Stimulated activated CD4-positive, alpha-beta T cell treated with anti-CD3 and anti-CD28 coated beads, Interleukin-4, amount 100 ng/mL, for 4 hours (primary cell): ENCODE measurements at regions not wholly inside any gene's neighbourhood (a gene's known extent, or its start where the extent isn't known, plus 50 kb on each side); places are given as distances from the start of the nearest gene placed in this dataset.
"Not testable (repeated sequence)": the region's sequence is repeated elsewhere in the genome, so short reads cannot be mapped to it uniquely, and the experiment has no call there.

Experiments used
- DNase-seq, 2 experiments: peaks; one replicate each; pipeline ENCODE4 v3.0.0-alpha.2; 2020

DNA sequence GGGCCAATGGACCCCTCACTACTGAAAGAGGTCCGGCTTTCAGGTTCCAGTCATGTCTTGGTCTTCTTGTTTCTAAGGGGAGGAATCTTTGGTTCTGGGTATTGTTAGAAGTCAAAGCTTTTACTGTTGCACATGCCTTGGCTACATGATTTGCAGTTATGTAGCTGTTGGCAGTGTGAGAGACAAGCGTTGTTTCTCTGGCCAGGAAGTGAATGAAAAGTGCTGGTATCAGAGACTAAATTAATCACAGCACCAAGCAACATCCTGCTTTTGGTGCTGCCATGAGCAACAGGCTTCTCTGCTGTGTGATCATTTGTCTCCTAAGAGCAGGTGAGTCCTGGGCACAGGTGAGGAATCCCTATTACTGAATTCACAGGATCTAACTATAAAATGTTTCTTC, 100.1 kb upstream of the PRSS3 start:
- DNase-seq = no peak

GRCh38 chr9:33695856-33696255, 99.5 kb upstream of the PRSS3 start:
- no peak for DNase-seq

GRCh38 chr9:33697171-33697570, 98.2 kb upstream of the PRSS3 start:
- DNase-seq = no peak

DNA sequence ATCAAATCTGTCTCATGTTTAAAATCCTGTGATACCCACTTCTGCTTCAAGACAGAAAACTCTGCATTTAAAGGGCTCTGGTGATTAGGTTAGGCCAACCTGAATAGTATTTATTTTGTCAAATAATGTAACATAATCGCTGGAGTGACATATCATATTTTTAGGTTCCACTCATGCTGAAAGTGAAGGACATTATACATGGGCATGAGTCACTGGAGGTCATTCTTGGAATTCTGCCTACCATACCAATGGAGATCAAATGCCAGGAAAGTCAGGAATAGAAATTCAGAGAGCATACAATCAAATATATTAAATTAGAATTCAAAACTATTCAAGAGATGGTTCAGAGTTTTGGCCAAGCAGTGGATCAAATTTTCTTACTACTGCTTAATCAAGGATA, 97.1 kb upstream of the PRSS3 start:
- no peak for DNase-seq

- not testable (repeated sequence) for DNase-seq
These were observed 94.4 kb upstream of the PRSS3 start for GRCh38 chr9:33700940-33701339.

DNA sequence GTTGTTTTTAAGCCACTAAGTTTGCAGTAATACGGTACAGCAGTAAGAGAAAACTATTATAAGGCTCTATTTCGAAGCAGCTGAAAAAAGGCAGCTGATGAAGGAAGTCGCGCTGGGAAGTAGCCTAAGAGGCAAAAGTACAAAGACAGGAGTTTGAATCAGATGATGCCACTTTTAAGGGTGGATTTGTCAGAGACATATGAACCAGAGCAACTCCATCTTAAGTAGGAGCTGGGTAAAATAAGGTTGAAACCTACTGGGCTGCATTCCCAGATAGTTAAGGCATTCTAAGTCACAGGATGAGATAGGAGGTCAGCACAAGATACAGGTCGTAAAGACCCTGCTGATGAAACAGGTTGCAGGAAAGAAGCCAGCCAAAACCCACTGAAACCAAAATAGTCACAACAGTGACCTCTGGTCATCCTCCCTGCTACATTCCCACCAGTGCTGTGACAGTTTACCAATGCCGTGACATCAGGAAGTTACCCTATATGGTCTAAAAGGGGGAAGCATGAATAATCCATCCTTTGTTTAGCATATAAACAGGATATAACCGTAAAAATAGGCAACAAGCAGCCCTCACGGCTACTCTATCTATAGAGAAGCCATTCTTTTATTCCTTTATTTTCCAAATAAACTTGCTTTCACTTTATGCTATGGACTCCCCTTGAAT, 91.8 kb upstream of the PRSS3 start:
- DNase-seq = no peak

GRCh38 chr9:33705440-33705839, 89.9 kb upstream of the PRSS3 start:
- DNase-seq = not testable (repeated sequence)

DNA sequence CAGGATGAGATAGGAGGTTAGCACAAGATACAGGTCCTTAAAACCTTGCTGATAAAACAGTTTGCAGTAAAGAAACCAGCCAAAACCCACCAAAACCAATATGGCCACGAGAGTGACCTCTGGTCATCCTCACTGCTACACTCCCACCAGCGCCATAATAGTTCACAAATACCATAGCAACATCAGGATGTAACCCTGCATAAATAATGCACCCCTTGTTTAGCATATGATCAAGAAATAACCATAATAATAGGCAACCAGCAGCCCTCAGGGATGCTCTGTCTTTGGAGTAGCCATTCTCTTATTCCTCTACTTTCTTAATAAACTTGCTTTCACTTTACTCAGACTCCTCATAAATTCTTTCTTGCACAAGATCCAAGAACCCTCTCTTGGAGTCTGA, 86.9 kb upstream of the PRSS3 start:
- no peak for DNase-seq

- no peak for DNase-seq
These were observed 86.1 kb upstream of the PRSS3 start for GRCh38 chr9:33709269-33709668.

DNA sequence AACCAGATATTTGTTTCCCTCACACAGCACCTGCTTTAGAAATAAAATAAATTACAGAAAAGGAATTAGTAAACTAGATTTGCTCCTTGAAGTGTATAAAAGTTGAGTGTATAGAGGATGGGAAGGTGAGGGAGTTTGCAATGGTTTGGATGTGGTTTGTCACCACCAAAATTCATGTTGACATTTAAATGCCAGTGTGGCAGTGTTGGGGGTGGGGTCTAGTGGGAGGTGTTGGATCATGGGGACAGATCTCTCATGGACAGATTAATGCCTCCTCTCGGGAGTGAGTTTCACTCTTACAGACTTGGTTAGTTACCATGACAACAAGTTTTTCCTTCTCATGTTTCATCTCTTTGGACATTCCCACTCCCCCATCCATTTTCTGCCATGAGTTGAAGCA, 83.9 kb upstream of the PRSS3 start:
- DNase-seq = not testable (repeated sequence)

DNA sequence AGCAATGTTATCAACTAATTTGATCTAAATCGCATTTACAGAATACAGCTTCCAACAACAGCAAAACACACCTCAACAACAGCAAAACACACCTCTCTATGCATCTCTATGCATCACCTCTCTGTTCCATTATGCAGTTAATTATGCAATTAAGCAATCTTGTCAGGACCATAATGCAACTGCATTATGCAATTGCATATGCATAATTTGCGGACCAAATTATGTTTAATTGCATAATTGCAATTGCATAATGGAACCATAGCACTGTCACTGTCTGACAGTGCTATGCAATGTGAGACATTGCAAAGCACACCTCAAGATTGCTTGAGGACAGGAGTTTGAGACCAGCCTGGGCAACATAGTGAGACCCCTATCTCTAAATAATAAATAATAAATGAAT, 80.4 kb upstream of the PRSS3 start:
- no peak for DNase-seq

GRCh38 chr9:33718987-33719386, 76.4 kb upstream of the PRSS3 start:
- no peak for DNase-seq

GRCh38 chr9:33719581-33720374, 75.6 kb upstream of the PRSS3 start:
- DNase-seq = peak in 1 of 2 experiments; percentile 9

DNA sequence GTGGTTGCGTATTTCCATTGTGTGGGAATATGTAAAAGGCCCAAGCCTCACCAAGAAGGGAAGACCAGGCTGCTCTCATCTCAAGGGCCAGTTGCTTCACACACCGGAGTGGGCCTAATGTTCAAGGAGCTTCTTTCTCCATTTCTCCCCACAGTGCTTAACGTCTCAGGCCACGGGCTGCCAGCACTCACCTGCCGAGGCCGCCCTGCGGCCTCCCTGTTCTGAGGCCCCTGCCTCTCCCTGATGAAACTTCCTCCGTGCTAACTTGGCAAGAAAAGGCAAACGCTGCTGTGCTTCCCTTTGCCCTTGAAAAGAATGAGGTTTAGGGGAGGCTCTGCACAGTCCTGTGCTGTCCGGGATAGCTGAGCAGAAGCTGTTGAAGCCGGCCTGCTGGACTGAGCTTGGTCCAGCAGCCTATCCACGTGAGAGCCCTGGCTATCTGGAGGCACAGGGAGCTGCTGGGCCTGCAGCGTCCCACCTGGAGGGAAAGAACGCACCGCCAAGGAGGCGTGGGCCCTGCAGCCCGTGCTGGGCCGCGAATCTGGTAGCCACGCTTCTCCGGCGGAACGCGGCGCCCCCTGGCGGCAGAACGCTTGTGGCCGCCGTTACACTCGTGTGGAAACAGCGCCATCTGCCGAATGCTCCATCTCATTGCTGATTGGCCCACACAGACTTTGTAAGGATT, 73.5 kb upstream of the PRSS3 start:
- peak; percentile 73 to 89 for DNase-seq

- DNase-seq = no peak
These were observed 73.0 kb upstream of the PRSS3 start for GRCh38 chr9:33722359-33722675.

DNA sequence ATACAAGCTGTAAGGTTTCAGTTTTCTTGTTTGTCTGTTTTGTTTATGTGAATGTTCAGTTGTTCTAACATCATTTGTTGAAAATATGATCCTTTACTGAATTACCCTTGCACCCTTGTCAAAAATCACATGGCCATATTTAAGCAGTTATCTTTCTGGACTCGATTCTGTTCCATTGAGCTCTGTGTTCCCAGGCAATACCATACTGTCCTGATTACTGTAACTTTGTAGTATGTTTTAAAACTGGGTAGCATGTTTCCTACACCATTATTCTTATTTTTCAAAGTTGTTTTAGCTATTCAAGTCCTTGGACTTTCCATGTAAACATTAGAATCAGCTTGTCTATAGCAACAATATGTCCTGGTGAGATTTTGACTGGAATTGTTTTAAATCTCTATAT, 66.7 kb upstream of the PRSS3 start:
- DNase-seq = no peak

DNA sequence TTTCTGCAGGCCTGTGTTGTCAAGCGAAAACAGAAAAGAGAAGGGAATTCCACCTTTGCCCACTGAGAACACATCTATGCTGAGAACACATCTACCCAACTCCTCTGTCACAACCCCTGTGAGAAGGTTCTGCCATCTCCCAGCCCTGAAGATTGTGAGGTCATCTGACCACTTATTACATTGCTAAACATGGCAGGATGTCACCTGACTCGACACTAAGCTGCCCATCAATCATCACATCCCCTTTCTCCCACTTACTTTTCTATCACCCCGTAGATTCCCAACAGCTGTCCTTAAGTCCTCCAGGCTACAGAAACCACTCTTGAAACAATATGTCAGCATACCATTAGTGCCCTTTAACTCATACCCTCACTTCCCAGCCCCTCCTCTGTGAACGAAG, 64.2 kb upstream of the PRSS3 start:
- DNase-seq = no peak

DNA sequence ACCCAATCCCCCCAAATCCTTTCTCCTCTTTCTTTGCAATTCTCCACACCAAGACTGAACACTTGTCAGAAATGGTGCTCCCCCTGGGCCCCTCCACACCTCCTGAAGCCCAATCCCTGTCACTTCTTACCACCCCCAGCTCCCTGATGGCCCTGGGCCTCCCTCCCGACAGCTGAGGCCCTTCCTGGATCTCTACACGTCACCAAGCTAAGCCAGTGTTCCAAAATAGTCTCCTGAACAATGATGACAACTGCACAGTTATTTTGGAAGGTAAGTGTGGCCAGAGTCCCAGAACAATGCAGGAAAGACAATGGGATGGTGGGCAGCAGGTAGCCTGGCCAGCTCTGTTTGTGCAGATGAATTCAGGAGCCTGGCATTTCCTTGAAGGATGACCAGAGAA, 63.7 kb upstream of the PRSS3 start:
- no peak for DNase-seq

GRCh38 chr9:33734247-33734940, 61.0 kb upstream of the PRSS3 start:
- not testable (repeated sequence) for DNase-seq

DNA sequence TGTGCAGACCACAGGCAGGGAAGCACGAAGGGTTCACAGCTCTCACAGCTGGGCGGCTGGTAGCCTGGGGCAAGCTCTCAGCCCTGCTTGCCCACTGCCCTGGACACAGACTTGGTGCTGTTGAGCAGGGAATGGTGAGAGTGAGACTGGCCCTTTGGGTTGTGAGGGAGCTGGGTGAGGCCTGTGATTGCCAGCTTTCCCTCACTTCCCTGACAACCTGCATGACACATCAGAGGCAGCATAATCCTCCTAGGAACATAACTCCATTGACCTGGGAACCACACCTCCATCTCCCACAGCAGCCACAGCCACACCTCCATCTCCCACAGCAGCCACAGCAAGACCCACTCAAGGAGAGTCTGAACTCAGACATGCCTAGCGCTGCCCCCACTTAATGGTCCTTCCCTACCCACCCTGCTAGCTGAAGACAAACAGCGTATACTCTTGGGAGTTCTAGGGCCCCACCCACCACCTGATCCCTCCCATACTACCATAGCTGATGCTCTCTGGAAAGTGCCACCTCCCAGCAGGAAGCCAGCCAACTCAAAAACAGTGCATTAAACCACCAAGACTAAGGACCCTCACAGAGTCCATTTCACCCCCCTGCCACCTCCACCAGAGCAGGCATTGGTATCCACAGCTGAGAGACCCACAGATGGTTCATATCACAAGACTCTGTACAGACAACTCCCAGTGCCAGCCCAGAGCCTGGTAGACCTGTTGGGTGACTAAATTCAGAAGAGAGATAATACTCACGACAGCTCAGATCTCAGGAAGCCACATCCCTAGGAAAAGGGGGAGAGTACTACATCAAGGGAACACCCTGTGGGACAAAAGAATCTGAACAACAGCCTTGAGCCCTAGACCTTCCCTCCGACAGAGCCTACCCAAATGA, 60.2 kb upstream of the PRSS3 start:
- not testable (repeated sequence) for DNase-seq

- DNase-seq = no peak
These were observed 57.4 kb upstream of the PRSS3 start for GRCh38 chr9:33737811-33738606.

GRCh38 chr9:33739398-33739797, 56.0 kb upstream of the PRSS3 start:
- no peak for DNase-seq
